ENCODE measurements at regions not wholly inside any gene's neighbourhood (a gene's known extent, or its start where the extent isn't known, plus 50 kb on each side); places are given as distances from the start of the nearest gene placed in this dataset.

DNA sequence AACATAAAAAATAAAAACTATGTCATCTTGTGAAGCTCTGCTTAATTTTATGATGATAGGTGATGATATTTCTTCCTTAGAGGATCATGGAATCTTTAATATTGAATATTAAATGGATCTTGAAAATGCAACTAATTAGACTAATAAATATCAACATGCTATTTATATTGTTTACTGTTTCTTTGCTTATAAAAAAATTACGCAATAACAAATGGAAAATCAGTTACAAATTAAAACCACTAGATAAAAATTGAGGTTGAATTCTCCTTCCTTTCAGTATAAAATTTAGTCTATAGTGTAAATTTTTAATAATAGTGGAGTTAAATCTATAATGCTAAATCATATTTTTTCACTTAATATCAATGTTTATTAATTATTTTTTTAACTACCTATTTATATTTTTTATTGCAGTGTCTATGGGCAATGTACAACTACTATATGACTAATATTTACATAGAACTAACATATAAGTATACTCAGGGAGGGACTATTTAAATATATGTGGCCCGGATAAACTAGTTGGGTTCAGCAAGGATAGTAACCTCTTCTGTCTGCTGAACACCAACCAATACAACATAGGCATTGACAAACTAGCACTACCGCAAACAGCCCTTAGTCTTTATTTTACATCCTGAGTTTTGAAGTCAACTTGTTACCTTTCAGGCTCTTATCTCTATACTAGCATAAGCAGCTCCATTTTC, 628.0 kb downstream of the EFNB2 start:
- no peak for DNase-seq
- no peak overlapping the region for H3K27ac ChIP-seq
- intact Hi-C loops (cut with DNase I; ENCODE audit: low total_unique reads) = no loop called here

DNA sequence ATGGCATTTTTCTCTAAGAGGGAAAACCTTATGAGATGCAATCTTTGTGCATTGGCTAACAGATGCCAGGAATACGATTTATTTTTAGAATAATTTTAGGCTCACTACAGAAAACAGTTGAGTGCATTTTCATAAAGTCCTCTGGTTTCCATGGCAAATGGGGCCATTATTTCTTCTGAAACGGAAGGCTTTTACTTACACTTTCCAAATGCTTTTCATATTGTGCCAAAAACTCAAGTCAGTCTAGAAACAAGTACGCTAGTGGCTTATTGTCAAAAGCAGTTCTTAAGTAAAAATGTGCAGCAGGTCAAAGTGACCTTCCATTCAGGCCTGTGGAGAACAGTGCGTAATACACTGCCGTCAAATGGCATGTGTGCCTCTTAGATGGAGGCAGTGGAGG, 628.7 kb downstream of the EFNB2 start:
- H3K4me1 ChIP-seq = peaks cover 0 to 3% (median 0%) of the 10 kb centered on the region in 4 donors
- intact Hi-C loops (cut with DNase I; ENCODE audit: low total_unique reads) = no loop called here
- no peaks in the 10 kb centered on the region for H3K9me3 ChIP-seq
- DNase-seq = no peak
- no peak overlapping the region for H3K27ac ChIP-seq
- H3K36me3 ChIP-seq = no peaks in the 10 kb centered on the region
- no peak for TF ChIP-seq CTCF (IDR thresholded peaks at IDR 0.05)
- H3K4me3 ChIP-seq = no peak overlapping the region
- no peaks in the 10 kb centered on the region for H3K27me3 ChIP-seq

More for the DNA sequence above, 628.0 kb downstream of the EFNB2 start:
- Histone ChIP-seq H3K9me3 (no peaks in the 10 kb centered on the region), H3K36me3 (no peaks in the 10 kb centered on the region), H3K4me1 (peaks cover 0 to 3% (median 0%) of the 10 kb centered on the region in 4 donors), H3K4me3 (no peak overlapping the region), H3K27me3 (no peaks in the 10 kb centered on the region)
- no peak for TF ChIP-seq CTCF (IDR thresholded peaks at IDR 0.05)

DNA sequence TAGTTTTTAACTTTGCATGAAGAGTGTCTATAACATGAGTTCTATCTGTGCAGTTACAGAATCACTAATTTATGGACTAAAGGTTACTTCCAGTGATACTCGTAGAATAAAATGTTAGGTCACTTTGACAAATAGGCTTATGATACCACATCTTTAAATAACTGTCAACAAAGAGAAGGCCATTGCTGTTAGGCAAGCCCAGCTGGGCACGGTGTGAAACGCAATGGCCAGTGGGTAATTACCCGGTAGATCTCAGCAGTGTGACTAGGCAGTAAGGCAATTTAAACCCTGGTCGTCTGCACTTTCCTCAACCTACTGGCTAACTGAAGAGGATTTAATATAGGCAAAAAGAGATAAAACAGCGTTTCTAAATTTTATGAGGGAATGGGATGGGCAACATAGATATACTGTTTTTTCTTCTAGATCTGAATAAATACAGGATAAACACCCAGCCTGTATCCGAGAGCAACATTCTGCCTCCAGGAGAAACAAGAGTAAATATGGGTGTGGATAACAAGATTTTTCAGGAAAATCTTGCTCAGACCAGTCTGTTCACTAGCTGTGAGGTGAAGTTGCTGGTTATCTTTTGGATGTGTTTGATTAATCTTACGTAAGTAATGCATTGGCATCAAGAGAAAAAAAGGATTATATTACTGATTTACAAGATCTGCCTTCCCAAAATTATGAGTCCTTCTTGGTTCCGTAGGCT, 631.3 kb downstream of the EFNB2 start:
- no peak for DNase-seq
- Histone ChIP-seq H3K9me3 (no peaks in the 10 kb centered on the region), H3K27ac (no peak overlapping the region), H3K4me3 (no peak overlapping the region), H3K36me3 (no peaks in the 10 kb centered on the region), H3K4me1 (peaks cover 0 to 3% (median 0%) of the 10 kb centered on the region in 4 donors), H3K27me3 (no peaks in the 10 kb centered on the region)
- TF ChIP-seq CTCF (IDR thresholded peaks at IDR 0.05) = no peak
- intact Hi-C loops (cut with DNase I; ENCODE audit: low total_unique reads) = no loop called here

- Histone ChIP-seq H3K4me3 (no peak overlapping the region), H3K4me1 (peaks cover 0 to 3% (median 0%) of the 10 kb centered on the region in 4 donors), H3K9me3 (no peaks in the 10 kb centered on the region), H3K36me3 (no peaks in the 10 kb centered on the region), H3K27me3 (no peaks in the 10 kb centered on the region), H3K27ac (no peak overlapping the region)
- TF ChIP-seq CTCF (IDR thresholded peaks at IDR 0.05) = no peak
- no peak for DNase-seq
- intact Hi-C loops (cut with DNase I; ENCODE audit: low total_unique reads) = no loop called here
These were observed 633.1 kb downstream of the EFNB2 start for GRCh38 chr13:105902396-105902795.

DNA sequence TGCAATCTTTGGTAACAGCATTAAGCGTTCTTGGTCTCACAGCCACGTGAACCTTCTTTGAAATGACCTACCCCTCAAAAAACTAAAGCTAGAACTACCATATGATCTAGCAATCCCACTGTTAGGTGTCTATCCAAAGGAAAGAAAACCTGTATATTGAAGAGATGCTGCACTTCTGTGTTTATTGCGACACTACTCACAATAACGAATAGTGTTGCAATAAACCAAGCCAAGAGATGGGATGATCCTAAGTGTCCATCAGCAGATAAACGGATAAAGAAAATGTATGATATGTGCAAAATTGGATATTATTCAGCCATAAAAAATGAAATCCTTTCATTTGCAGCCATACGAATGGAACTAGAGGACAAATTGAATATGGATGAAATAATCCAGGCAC, 637.9 kb downstream of the EFNB2 start:
- DNase-seq = no peak

More for the DNA sequence above, 637.9 kb downstream of the EFNB2 start:
- H3K9me3 ChIP-seq = no peaks in the 10 kb centered on the region
- no peak overlapping the region for H3K27ac ChIP-seq
- H3K36me3 ChIP-seq = no peaks in the 10 kb centered on the region
- no peaks in the 10 kb centered on the region for H3K4me1 ChIP-seq
- H3K27me3 ChIP-seq = no peaks in the 10 kb centered on the region
- H3K4me3 ChIP-seq = no peak overlapping the region
- intact Hi-C loops (cut with DNase I; ENCODE audit: low total_unique reads) = no loop called here
- no peak for TF ChIP-seq CTCF (IDR thresholded peaks at IDR 0.05)
